CD14-positive monocyte (primary cell): ENCODE measurements at regions not wholly inside any gene's neighbourhood (a gene's known extent, or its start where the extent isn't known, plus 50 kb on each side); places are given as distances from the start of the nearest gene placed in this dataset.

Experiments
- DNase-seq, 3 donors: peaks; one replicate each; pipeline ENCODE4 v3.0.0-alpha.2; 2011 to 2022
- H2AFZ ChIP-seq: 2 replicates; pipeline ENCODE4 v1.6.0; 2012; ENCODE audit warnings: mild to moderate bottlenecking, low read depth, low read length, inconsistent platforms; ENCODE audit not compliant: insufficient read depth, poor library complexity, severe bottlenecking
- H3K27ac ChIP-seq, 2 donors: 1 replicate in 1 of 2; 2 replicates in 1 of 2; pipeline ENCODE4 v1.5.1; 2012 to 2013; ENCODE audit warnings: low read length in 2 of 2, control low read depth in 1 of 2, inconsistent platforms in 1 of 2, low read depth in 1 of 2, mild to moderate bottlenecking in 1 of 2
- H3K27me3 ChIP-seq, 2 donors: one replicate each; pipeline versions ENCODE4 v1.6.0 to v1.6.1; 2011 to 2013; ENCODE audit warnings: low read length in 2 of 2; ENCODE audit not compliant: control insufficient read depth in 2 of 2, insufficient read depth in 2 of 2
- H3K36me3 ChIP-seq, 2 donors: replicated peaks in 1 of 2; 1 replicate in 1 of 2; 2 replicates in 1 of 2; pipeline versions ENCODE4 v1.5.1 to v1.6.1; 2012 to 2013; ENCODE audit warnings: low read length in 2 of 2, control low read depth in 1 of 2, inconsistent platforms in 1 of 2, mild to moderate bottlenecking in 1 of 2; ENCODE audit not compliant: insufficient read depth in 2 of 2, control insufficient read depth in 1 of 2
- H3K4me1 ChIP-seq, 2 donors: 1 replicate in 1 of 2; 2 replicates in 1 of 2; pipeline versions ENCODE4 v1.5.1 to v1.6.1; 2012 to 2013; ENCODE audit warnings: low read length in 2 of 2, control low read depth in 1 of 2, inconsistent platforms in 1 of 2, mild to moderate bottlenecking in 1 of 2, moderate library complexity in 1 of 2; ENCODE audit not compliant: insufficient read depth in 2 of 2, control insufficient read depth in 1 of 2
- H3K4me2 ChIP-seq: replicated peaks from 2 replicates; pipeline ENCODE3; 2012; ENCODE audit warnings: low read length, moderate library complexity, mild to moderate bottlenecking; ENCODE audit not compliant: poor library complexity, severe bottlenecking; ENCODE audit errors: extremely low read depth
- H3K4me3 ChIP-seq, 3 experiments: fragments of 200-600 bp in 1 of 3; sonication (generic) in 1 of 3; replicated peaks in 1 of 3; 1 replicate in 2 of 3; 2 replicates in 1 of 3; pipeline ENCODE4 v1.5.1; 2011 to 2013; ENCODE audit warnings: low read length in 3 of 3, mild to moderate bottlenecking in 3 of 3, control low read depth in 2 of 3, low read depth in 2 of 3, inconsistent platforms in 1 of 3, moderate library complexity in 1 of 3
- H3K79me2 ChIP-seq: 2 replicates; pipeline ENCODE4 v1.6.0; 2012; ENCODE audit warnings: mild to moderate bottlenecking, control low read depth, inconsistent platforms, low read length, moderate library complexity; ENCODE audit not compliant: insufficient read depth
- H3K9ac ChIP-seq: 2 replicates; pipeline ENCODE4 v1.6.0; 2017; ENCODE audit warnings: low read length, mild to moderate bottlenecking; ENCODE audit not compliant: insufficient read depth, poor library complexity, severe bottlenecking
- H3K9me3 ChIP-seq, 2 donors: replicated peaks in 1 of 2; 1 replicate in 1 of 2; 2 replicates in 1 of 2; pipeline versions ENCODE4 v1.5.1 to v1.6.1; 2012 to 2013; ENCODE audit warnings: low read length in 2 of 2, control low read depth in 1 of 2; ENCODE audit not compliant: control insufficient read depth in 1 of 2, insufficient read depth in 1 of 2
- H4K20me1 ChIP-seq: 2 replicates; pipeline ENCODE4 v1.6.0; 2012; ENCODE audit warnings: mild to moderate bottlenecking, low read length, control low read depth, moderate library complexity; ENCODE audit not compliant: insufficient read depth
- H3K27ac Mint-ChIP-seq, 7 donors: one replicate each; pipeline ENCODE4 v1.8.0; 2020; ENCODE audit warnings: mild to moderate bottlenecking in 7 of 7, mixed read lengths in 7 of 7, moderate library complexity in 6 of 7, inconsistent platforms in 2 of 7
- H3K27me3 Mint-ChIP-seq, 3 donors: one replicate each; pipeline ENCODE4 v1.8.0; 2021 to 2022; ENCODE audit warnings: low read depth in 3 of 3, mild to moderate bottlenecking in 3 of 3, mixed read lengths in 3 of 3, moderate library complexity in 3 of 3, inconsistent platforms in 1 of 3
- H3K36me3 Mint-ChIP-seq, 2 donors: one replicate each; pipeline ENCODE4 v1.8.0; 2020; ENCODE audit warnings: mixed read lengths in 2 of 2, inconsistent platforms in 1 of 2, mild to moderate bottlenecking in 1 of 2
- H3K4me1 Mint-ChIP-seq: one replicate; pipeline ENCODE4 v1.8.0; 2020; ENCODE audit warnings: mild to moderate bottlenecking, mixed read lengths
- H3K4me3 Mint-ChIP-seq, 2 donors: one replicate each; pipeline ENCODE4 v1.8.0; 2020; ENCODE audit warnings: mild to moderate bottlenecking in 2 of 2, mixed read lengths in 2 of 2, moderate library complexity in 1 of 2
- H3K9me3 Mint-ChIP-seq, 7 donors: one replicate each; pipeline ENCODE4 v1.8.0; 2020 to 2022; ENCODE audit warnings: mixed read lengths in 7 of 7, mild to moderate bottlenecking in 6 of 7, moderate library complexity in 6 of 7, inconsistent platforms in 2 of 7
- WGBS: methylation state at CpG from one replicate; pipeline ENCODE4 v1.1.5; 2013; ENCODE audit warnings: missing lambda C conversion rate; ENCODE audit not compliant: insufficient coverage; 5-methylcytosine and 5-hydroxymethylcytosine counted together
- intact Hi-C, 2 donors: fragments of 100-400 bp; cut with micrococcal nuclease; formaldehyde crosslinking; loops; one replicate each; pipeline versions ENCODE4 v1.15.0 to v1.15.1; 2023
- TF ChIP-seq, protein P1 (sequence below): fragments of 200-600 bp; IDR thresholded peaks from one replicate; pipeline ENCODE4 v1.8.0; 2022; ENCODE audit warnings: antibody characterized with exemption, mild to moderate bottlenecking

DNA sequence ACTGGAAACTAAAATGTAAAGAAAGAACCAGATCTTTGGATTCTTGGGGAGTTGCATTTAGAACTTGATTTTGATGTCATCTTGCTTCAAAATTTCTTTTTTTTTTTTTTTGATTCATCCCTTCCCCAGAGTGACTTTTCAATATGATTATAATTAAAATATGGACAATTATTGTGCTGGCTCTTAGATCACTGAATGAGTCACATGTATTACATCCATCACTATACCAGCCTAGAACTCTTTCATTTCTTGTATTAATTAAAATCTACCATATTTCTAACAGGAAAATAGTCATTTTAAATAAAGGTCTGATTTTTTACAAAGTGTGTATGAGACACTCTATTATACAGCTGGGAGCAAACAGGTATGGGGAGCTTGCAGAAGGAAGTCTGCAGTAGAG, 269.5 kb upstream of the AKR1E2 start:
- Histone ChIP-seq H2AFZ (no peak overlapping the region), H3K4me1 (no peaks in the 10 kb centered on the region), H3K4me2 (no peak overlapping the region), H3K9ac (no peak overlapping the region), H4K20me1 (no peaks in the 10 kb centered on the region), H3K9me3 (no peaks in the 10 kb centered on the region), H3K79me2 (no peaks in the 10 kb centered on the region), H3K27me3 (no peaks in the 10 kb centered on the region), H3K4me3 (no peak overlapping the region), H3K36me3 (no peaks in the 10 kb centered on the region), H3K27ac (no peak overlapping the region)
- TF ChIP-seq, protein P1, sequence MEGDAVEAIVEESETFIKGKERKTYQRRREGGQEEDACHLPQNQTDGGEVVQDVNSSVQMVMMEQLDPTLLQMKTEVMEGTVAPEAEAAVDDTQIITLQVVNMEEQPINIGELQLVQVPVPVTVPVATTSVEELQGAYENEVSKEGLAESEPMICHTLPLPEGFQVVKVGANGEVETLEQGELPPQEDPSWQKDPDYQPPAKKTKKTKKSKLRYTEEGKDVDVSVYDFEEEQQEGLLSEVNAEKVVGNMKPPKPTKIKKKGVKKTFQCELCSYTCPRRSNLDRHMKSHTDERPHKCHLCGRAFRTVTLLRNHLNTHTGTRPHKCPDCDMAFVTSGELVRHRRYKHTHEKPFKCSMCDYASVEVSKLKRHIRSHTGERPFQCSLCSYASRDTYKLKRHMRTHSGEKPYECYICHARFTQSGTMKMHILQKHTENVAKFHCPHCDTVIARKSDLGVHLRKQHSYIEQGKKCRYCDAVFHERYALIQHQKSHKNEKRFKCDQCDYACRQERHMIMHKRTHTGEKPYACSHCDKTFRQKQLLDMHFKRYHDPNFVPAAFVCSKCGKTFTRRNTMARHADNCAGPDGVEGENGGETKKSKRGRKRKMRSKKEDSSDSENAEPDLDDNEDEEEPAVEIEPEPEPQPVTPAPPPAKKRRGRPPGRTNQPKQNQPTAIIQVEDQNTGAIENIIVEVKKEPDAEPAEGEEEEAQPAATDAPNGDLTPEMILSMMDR: no peak
- Mint-ChIP-seq H3K9me3 (peaks cover 0 to 11% (median 3%) of the 10 kb centered on the region in 7 donors), H3K27ac (no peak overlapping the region), H3K36me3 (no peaks in the 10 kb centered on the region), H3K4me3 (no peak overlapping the region), H3K4me1 (no peaks in the 10 kb centered on the region), H3K27me3 (peaks cover 0 to 3% (median 0%) of the 10 kb centered on the region in 3 donors)
- no peak for DNase-seq
- intact Hi-C loops: no loop called here

DNA sequence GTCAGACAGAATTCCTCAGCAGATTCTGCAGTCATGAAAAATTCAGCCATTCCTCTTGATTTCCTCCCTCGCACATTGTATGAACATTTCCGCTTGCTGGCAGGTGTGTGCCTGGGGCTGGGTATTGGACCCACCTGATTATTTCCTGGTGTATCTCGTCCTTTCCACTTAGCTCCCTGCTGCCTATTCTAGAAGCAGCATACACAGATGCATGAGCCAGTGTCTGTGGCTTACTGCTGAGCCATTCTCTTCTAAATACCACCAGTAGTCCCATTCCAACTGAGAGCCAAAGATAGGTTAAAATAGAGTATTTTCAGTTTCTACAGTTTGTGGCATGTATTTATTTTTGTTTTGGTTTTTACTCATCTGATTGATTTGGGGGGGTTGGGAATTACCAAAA, 270.1 kb upstream of the AKR1E2 start:
- Histone ChIP-seq H3K36me3 (no peaks in the 10 kb centered on the region), H3K4me1 (no peaks in the 10 kb centered on the region), H3K4me2 (no peak overlapping the region), H3K27me3 (no peaks in the 10 kb centered on the region), H2AFZ (no peak overlapping the region), H3K27ac (no peak overlapping the region), H3K9ac (no peak overlapping the region), H3K9me3 (no peaks in the 10 kb centered on the region), H3K4me3 (no peak overlapping the region), H4K20me1 (no peaks in the 10 kb centered on the region), H3K79me2 (no peaks in the 10 kb centered on the region)
- no peak overlapping the region for H3K4me3 Mint-ChIP-seq
- no peaks in the 10 kb centered on the region for H3K4me1 Mint-ChIP-seq
- H3K27ac Mint-ChIP-seq: no peak overlapping the region
- no peak for DNase-seq
- 94% methylated on average over 3 of the region's 3 CpGs for WGBS
- peaks cover 0 to 7% (median 3%) of the 10 kb centered on the region in 7 donors for H3K9me3 Mint-ChIP-seq
- no peaks in the 10 kb centered on the region for H3K36me3 Mint-ChIP-seq
- intact Hi-C loops: no loop called here
- H3K27me3 Mint-ChIP-seq: peaks cover 0 to 3% (median 0%) of the 10 kb centered on the region in 3 donors
- TF ChIP-seq, protein P1: no peak
